Mesendoderm (in vitro differentiated cells): ENCODE measurements at regions not wholly inside any gene's neighbourhood (a gene's known extent, or its start where the extent isn't known, plus 50 kb on each side); places are given as distances from the start of the nearest gene placed in this dataset.
"Not testable (repeated sequence)": the region's sequence is repeated elsewhere in the genome, so short reads cannot be mapped to it uniquely, and the experiment has no call there.

Experiments
- DNase-seq: peaks from one replicate; pipeline ENCODE4 v3.0.0; 2013
- H2AK5ac ChIP-seq: 2 replicates; pipeline ENCODE4 v1.6.1; 2013; ENCODE audit warnings: low read length, inconsistent platforms
- H2BK120ac ChIP-seq: 2 replicates; pipeline ENCODE4 v1.6.1; 2013; ENCODE audit warnings: low read depth, mild to moderate bottlenecking, low read length, moderate library complexity, mixed read lengths
- H2BK15ac ChIP-seq: replicated peaks from 2 replicates; pipeline ENCODE4 v1.6.1; 2013; ENCODE audit warnings: low read depth, mild to moderate bottlenecking, moderate library complexity
- H2BK5ac ChIP-seq: 2 replicates; pipeline ENCODE4 v1.6.1; 2013; ENCODE audit warnings: low read length, inconsistent platforms
- H3K18ac ChIP-seq: 2 replicates; pipeline ENCODE4 v1.6.1; 2013; ENCODE audit warnings: mild to moderate bottlenecking, low read length, mixed read lengths
- H3K23ac ChIP-seq: one replicate; pipeline ENCODE4 v1.6.1; 2013; ENCODE audit warnings: low read length
- H3K27ac ChIP-seq: 2 replicates; pipeline ENCODE4 v1.5.1; 2013; ENCODE audit warnings: low read depth, mild to moderate bottlenecking, inconsistent platforms, low read length, moderate library complexity
- H3K27me3 ChIP-seq: 2 replicates; pipeline ENCODE4 v1.6.1; 2013; ENCODE audit warnings: low read length, control low read depth, mild to moderate bottlenecking, inconsistent platforms; ENCODE audit not compliant: insufficient read depth, poor library complexity
- H3K36me3 ChIP-seq: 2 replicates; pipeline ENCODE4 v1.6.1; 2013; ENCODE audit warnings: low read length, inconsistent platforms; ENCODE audit not compliant: control insufficient read depth, insufficient read depth
- H3K4ac ChIP-seq: one replicate; pipeline ENCODE4 v1.6.1; 2013; ENCODE audit warnings: low read depth, mild to moderate bottlenecking, low read length, moderate library complexity
- H3K4me1 ChIP-seq: 2 replicates; pipeline ENCODE4 v1.6.1; 2013; ENCODE audit warnings: low read depth, low read length, inconsistent platforms; ENCODE audit not compliant: control insufficient read depth
- H3K4me2 ChIP-seq: 2 replicates; pipeline ENCODE4 v1.6.1; 2013; ENCODE audit warnings: low read length
- H3K4me3 ChIP-seq: 2 replicates; pipeline ENCODE4 v1.5.1; 2013; ENCODE audit warnings: mild to moderate bottlenecking, low read length
- H3K56ac ChIP-seq: one replicate; pipeline ENCODE4 v1.6.1; 2013; ENCODE audit warnings: low read length
- H3K79me1 ChIP-seq: 2 replicates; pipeline ENCODE4 v1.6.1; 2013; ENCODE audit warnings: low read length, inconsistent platforms
- H3K79me2 ChIP-seq: 2 replicates; pipeline ENCODE4 v1.6.1; 2013; ENCODE audit warnings: mild to moderate bottlenecking, low read length; ENCODE audit not compliant: control insufficient read depth, insufficient read depth
- H3K9ac ChIP-seq: 2 replicates; pipeline ENCODE4 v1.6.1; 2013; ENCODE audit warnings: low read length, inconsistent platforms
- H4K5ac ChIP-seq: one replicate; pipeline ENCODE4 v1.6.1; 2013; ENCODE audit warnings: low read length
- H4K8ac ChIP-seq: one replicate; pipeline ENCODE4 v1.6.1; 2013; ENCODE audit warnings: low read depth, mild to moderate bottlenecking, control low read depth, low read length, moderate library complexity
- WGBS: extraction: QIAGEN DNeasy Blood & Tissue Kit; methylation state at CpG from one replicate; pipeline ENCODE4 v1.1.7; 2013; ENCODE audit warnings: low lambda C conversion rate, missing lambda C conversion rate; ENCODE audit not compliant: insufficient coverage; ENCODE audit errors: extremely low coverage; 5-methylcytosine and 5-hydroxymethylcytosine counted together

GRCh38 chr4:149055624-149056023, 613.4 kb upstream of the NR3C2 start:
- Histone ChIP-seq H3K4ac (no peak overlapping the region), H3K4me2 (no peak overlapping the region), H3K4me1 (no peaks in the 10 kb centered on the region), H3K4me3 (no peak overlapping the region), H2BK5ac (no peak overlapping the region), H3K56ac (no peak overlapping the region), H4K8ac (no peak overlapping the region), H3K79me2 (no peaks in the 10 kb centered on the region), H3K36me3 (no peaks in the 10 kb centered on the region), H2BK120ac (no peak overlapping the region), H3K27me3 (no peaks in the 10 kb centered on the region), H3K27ac (no peak overlapping the region), H3K9ac (no peak overlapping the region), H2AK5ac (no peak overlapping the region), H4K5ac (no peak overlapping the region), H3K18ac (no peak overlapping the region), H3K79me1 (no peaks in the 10 kb centered on the region), H2BK15ac (no peak overlapping the region), H3K23ac (no peak overlapping the region)
- WGBS = no CpG with 5 or more reads among the region's 1 CpG
- no peak for DNase-seq

- Histone ChIP-seq H2BK5ac (no peak overlapping the region), H3K4ac (no peak overlapping the region), H3K4me3 (no peak overlapping the region), H3K36me3 (no peaks in the 10 kb centered on the region), H2BK15ac (no peak overlapping the region), H2AK5ac (no peak overlapping the region), H3K9ac (no peak overlapping the region), H3K27ac (no peak overlapping the region), H3K79me1 (no peaks in the 10 kb centered on the region), H2BK120ac (no peak overlapping the region), H3K56ac (no peak overlapping the region), H3K18ac (no peak overlapping the region), H3K79me2 (no peaks in the 10 kb centered on the region), H3K23ac (no peak overlapping the region), H3K27me3 (no peaks in the 10 kb centered on the region), H4K8ac (no peak overlapping the region), H4K5ac (no peak overlapping the region), H3K4me2 (no peak overlapping the region), H3K4me1 (no peaks in the 10 kb centered on the region)
- DNase-seq = peak; percentile 62
- no CpG with 5 or more reads among the region's 5 CpGs for WGBS
Measured at GRCh38 chr4:149050840-149051239, 608.6 kb upstream of the NR3C2 start.

- no peak for DNase-seq
- H2BK15ac ChIP-seq = no peak overlapping the region
- H3K4me2 ChIP-seq = no peak overlapping the region
- no peak overlapping the region for H3K27ac ChIP-seq
- no peaks in the 10 kb centered on the region for H3K79me1 ChIP-seq
- no peak overlapping the region for H3K4ac ChIP-seq
- H2BK5ac ChIP-seq = no peak overlapping the region
- no peaks in the 10 kb centered on the region for H3K27me3 ChIP-seq
- no peak overlapping the region for H3K23ac ChIP-seq
- H2AK5ac ChIP-seq = no peak overlapping the region
- H3K9ac ChIP-seq = no peak overlapping the region
- no peaks in the 10 kb centered on the region for H3K36me3 ChIP-seq
- H3K4me3 ChIP-seq = no peak overlapping the region
- H3K56ac ChIP-seq = no peak overlapping the region
- no peaks in the 10 kb centered on the region for H3K4me1 ChIP-seq
- no peaks in the 10 kb centered on the region for H3K79me2 ChIP-seq
- no peak overlapping the region for H4K8ac ChIP-seq
- WGBS = no CpG with 5 or more reads among the region's 3 CpGs
- H3K18ac ChIP-seq = no peak overlapping the region
- H4K5ac ChIP-seq = no peak overlapping the region
- no peak overlapping the region for H2BK120ac ChIP-seq
Measured at GRCh38 chr4:149048451-149049143, 606.4 kb upstream of the NR3C2 start.

GRCh38 chr4:149047368-149047767, 605.2 kb upstream of the NR3C2 start:
- no peak overlapping the region for H3K9ac ChIP-seq
- H2BK15ac ChIP-seq = no peak overlapping the region
- no peaks in the 10 kb centered on the region for H3K79me1 ChIP-seq
- no peak overlapping the region for H4K5ac ChIP-seq
- no peak overlapping the region for H4K8ac ChIP-seq
- no peak overlapping the region for H3K4me3 ChIP-seq
- no CpG with 5 or more reads among the region's 2 CpGs for WGBS
- H3K4ac ChIP-seq = no peak overlapping the region
- H3K4me1 ChIP-seq = no peaks in the 10 kb centered on the region
- H3K27ac ChIP-seq = no peak overlapping the region
- H2BK120ac ChIP-seq = no peak overlapping the region
- no peak for DNase-seq
- no peaks in the 10 kb centered on the region for H3K36me3 ChIP-seq
- H3K4me2 ChIP-seq = no peak overlapping the region
- no peaks in the 10 kb centered on the region for H3K27me3 ChIP-seq
- H3K18ac ChIP-seq = no peak overlapping the region
- no peak overlapping the region for H3K23ac ChIP-seq
- H2AK5ac ChIP-seq = no peak overlapping the region
- no peak overlapping the region for H3K56ac ChIP-seq
- H3K79me2 ChIP-seq = no peaks in the 10 kb centered on the region
- no peak overlapping the region for H2BK5ac ChIP-seq

- Histone ChIP-seq H3K79me2 (no peaks in the 10 kb centered on the region), H3K56ac (no peak overlapping the region), H4K8ac (no peak overlapping the region), H3K79me1 (no peaks in the 10 kb centered on the region), H2BK120ac (no peak overlapping the region), H2AK5ac (no peak overlapping the region), H3K23ac (no peak overlapping the region), H4K5ac (no peak overlapping the region), H3K27me3 (no peaks in the 10 kb centered on the region), H2BK5ac (no peak overlapping the region), H3K4me1 (no peaks in the 10 kb centered on the region), H3K18ac (no peak overlapping the region), H3K27ac (no peak overlapping the region), H3K9ac (no peak overlapping the region), H3K4me3 (no peak overlapping the region), H3K4ac (no peak overlapping the region), H3K4me2 (no peak overlapping the region), H2BK15ac (no peak overlapping the region), H3K36me3 (no peaks in the 10 kb centered on the region)
- DNase-seq = no peak
- no CpG with 5 or more reads among the region's 3 CpGs for WGBS
Measured at GRCh38 chr4:149045731-149046130, 603.5 kb upstream of the NR3C2 start.

DNA sequence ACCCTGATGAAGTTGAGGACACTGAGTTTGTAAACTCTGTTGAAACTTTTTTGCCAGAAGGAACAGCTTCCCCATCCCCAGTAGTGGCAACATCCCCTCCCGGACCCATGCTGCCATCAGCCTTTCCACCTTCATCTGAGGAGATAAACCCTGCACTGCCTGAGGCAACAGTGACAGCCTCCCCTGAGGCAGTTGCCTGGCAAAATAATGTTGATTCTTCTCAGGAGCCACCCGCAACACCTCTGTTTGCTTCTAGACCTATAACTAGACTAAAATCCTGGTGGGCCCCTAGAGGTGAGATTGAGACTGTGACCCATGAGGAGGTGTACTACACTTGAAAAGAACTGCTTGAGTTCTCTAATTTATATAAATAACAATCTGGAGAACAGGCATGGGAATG, 597.6 kb upstream of the NR3C2 start:
- not testable (repeated sequence) for H3K9ac ChIP-seq, H3K4me1 ChIP-seq, H3K56ac ChIP-seq, H4K5ac ChIP-seq, H3K4me3 ChIP-seq, H3K36me3 ChIP-seq, H3K79me2 ChIP-seq, H3K18ac ChIP-seq, H3K23ac ChIP-seq, H2BK15ac ChIP-seq, H2BK5ac ChIP-seq, H4K8ac ChIP-seq, H3K27me3 ChIP-seq, H2AK5ac ChIP-seq, H3K4ac ChIP-seq, DNase-seq, H3K4me2 ChIP-seq, H3K27ac ChIP-seq, H3K79me1 ChIP-seq, H2BK120ac ChIP-seq
- WGBS = no CpG with 5 or more reads among the region's 2 CpGs
